GM03348 (cell line): ENCODE measurements at regions not wholly inside any gene's neighbourhood (a gene's known extent, or its start where the extent isn't known, plus 50 kb on each side); places are given as distances from the start of the nearest gene placed in this dataset.
A peak's percentile ranks its signal among the peaks of the same experiment; 100 is the strongest.

Experiments
- DNase-seq: peaks from one replicate; pipeline ENCODE4 v3.0.0; 2012; ENCODE audit warnings: low spot score

- no peak for DNase-seq
These were observed 194.6 kb upstream of the KCNG1 start for GRCh38 chr20:51217347-51218045.

GRCh38 chr20:51216850-51217249 lies 193.9 kb upstream of the KCNG1 start:
- no peak for DNase-seq

GRCh38 chr20:51212816-51213215 lies 189.9 kb upstream of the KCNG1 start:
- no peak for DNase-seq

GRCh38 chr20:51211191-51211590 lies 188.3 kb upstream of the KCNG1 start:
- DNase-seq: no peak

- no peak for DNase-seq
These were observed 187.2 kb upstream of the KCNG1 start for GRCh38 chr20:51210084-51210483.

- DNase-seq: no peak
These were observed 185.3 kb upstream of the KCNG1 start for GRCh38 chr20:51208162-51208561.

- no peak for DNase-seq
These were observed 183.2 kb upstream of the KCNG1 start for GRCh38 chr20:51206032-51206662.

GRCh38 chr20:51204794-51205193 lies 181.9 kb upstream of the KCNG1 start:
- DNase-seq: no peak

GRCh38 chr20:51204051-51204715 lies 181.3 kb upstream of the KCNG1 start:
- no peak for DNase-seq

GRCh38 chr20:51202304-51202703 lies 179.4 kb upstream of the KCNG1 start:
- no peak for DNase-seq

- DNase-seq: no peak
These were observed 177.0 kb upstream of the KCNG1 start for GRCh38 chr20:51199920-51200319.

- DNase-seq: no peak
These were observed 176.1 kb upstream of the KCNG1 start for GRCh38 chr20:51198876-51199523.

- DNase-seq: no peak
These were observed 175.3 kb upstream of the KCNG1 start for GRCh38 chr20:51198238-51198637.

GRCh38 chr20:51196991-51197651 lies 174.2 kb upstream of the KCNG1 start:
- DNase-seq: no peak

GRCh38 chr20:51195990-51196389 lies 173.1 kb upstream of the KCNG1 start:
- DNase-seq: no peak

GRCh38 chr20:51195419-51195901 lies 172.6 kb upstream of the KCNG1 start:
- no peak for DNase-seq

- peak; percentile 22 for DNase-seq
These were observed 170.3 kb upstream of the KCNG1 start for GRCh38 chr20:51193066-51193772.

GRCh38 chr20:51190783-51191180 lies 167.9 kb upstream of the KCNG1 start:
- DNase-seq: no peak

GRCh38 chr20:51189814-51190782 lies 167.2 kb upstream of the KCNG1 start:
- DNase-seq: no peak

GRCh38 chr20:51188941-51189340 lies 166.0 kb upstream of the KCNG1 start:
- no peak for DNase-seq
